Thyroid gland (tissue), 4 donors: ENCODE measurements at regions not wholly inside any gene's neighbourhood (a gene's known extent, or its start where the extent isn't known, plus 50 kb on each side); places are given as distances from the start of the nearest gene placed in this dataset.
A peak's percentile ranks its signal among the peaks of the same experiment; 100 is the strongest.

Experiments
- DNase-seq, 2 donors: peaks; one replicate each; pipeline ENCODE4 v3.0.0-alpha.2; 2019
- H3K27ac ChIP-seq, 3 donors: fragments of 200-600 bp; sonication (generic); 1 replicate in 2 of 3; 2 replicates in 1 of 3; pipeline ENCODE4 v1.5.1; 2016 to 2019; ENCODE audit warnings: mild to moderate bottlenecking in 1 of 3, moderate library complexity in 1 of 3
- H3K27me3 ChIP-seq: fragments of 200-600 bp; sonication (generic); one replicate; pipeline ENCODE4 v1.5.1; 2019
- H3K36me3 ChIP-seq, 2 donors: fragments of 200-600 bp; sonication (generic); one replicate each; pipeline ENCODE4 v1.5.1; 2016 to 2019
- H3K4me1 ChIP-seq, 2 donors: fragments of 200-600 bp; sonication (generic); one replicate each; pipeline ENCODE4 v1.5.1; 2017 to 2019
- H3K4me3 ChIP-seq, 3 donors: fragments of 200-600 bp; sonication (generic); replicated peaks in 1 of 3; 1 replicate in 2 of 3; 2 replicates in 1 of 3; pipeline ENCODE4 v1.5.1; 2016; ENCODE audit warnings: mild to moderate bottlenecking in 1 of 3
- H3K9me3 ChIP-seq: fragments of 200-600 bp; sonication (generic); one replicate; pipeline ENCODE4 v1.5.1; 2017
- CTCF ChIP-seq, 6 experiments: fragments of 200-600 bp in 3 of 6; fragments of 450-650 bp in 3 of 6; sonication (generic) in 3 of 6; IDR thresholded peaks; one replicate each; pipeline ENCODE4 v1.5.1; 2016 to 2019; ENCODE audit warnings: antibody characterized with exemption in 6 of 6, mild to moderate bottlenecking in 2 of 6, inconsistent platforms in 1 of 6, moderate library complexity in 1 of 6
- POLR2A ChIP-seq, 2 donors: fragments of 450-650 bp; IDR thresholded peaks; one replicate each; pipeline ENCODE4 v1.6.1; 2017; ENCODE audit warnings: antibody characterized with exemption in 2 of 2, mild to moderate bottlenecking in 2 of 2, moderate library complexity in 1 of 2
- WGBS, 2 donors: methylation state at CpG; one replicate each; pipeline ENCODE4 v1.1.5; 2017; 5-methylcytosine and 5-hydroxymethylcytosine counted together
- intact Hi-C: fragments of 100-400 bp; cut with DNase I; formaldehyde crosslinking; loops from one replicate; pipeline ENCODE4 v1.15.1; 2023

- Histone ChIP-seq H3K9me3 (no peaks in the 10 kb centered on the region), H3K4me1 (peaks cover 30 to 35% of the 10 kb centered on the region in 2 donors), H3K4me3 (no peak overlapping the region), H3K27ac (peak overlapping the region in 2 of 3 donors; percentile 41 to 50), H3K27me3 (no peaks in the 10 kb centered on the region), H3K36me3 (no peaks in the 10 kb centered on the region)
- WGBS, 2 donors = 22 to 36% methylated on average over 4 of the region's 4 CpGs
- no peak for DNase-seq
- TF ChIP-seq POLR2A (IDR thresholded peaks at IDR 0.05) (no peak), CTCF (IDR thresholded peaks at IDR 0.05) (no peak)
- intact Hi-C loops = no loop called here
Measured at GRCh38 chr7:119712886-119713462, 560.0 kb upstream of the KCND2 start.

GRCh38 chr7:119713606-119714005, 559.4 kb upstream of the KCND2 start:
- Histone ChIP-seq H3K36me3 (no peaks in the 10 kb centered on the region), H3K4me1 (peaks cover 24 to 35% of the 10 kb centered on the region in 2 donors), H3K4me3 (no peak overlapping the region), H3K9me3 (no peaks in the 10 kb centered on the region), H3K27ac (peak overlapping the region in 2 of 3 donors; percentile 41 to 50), H3K27me3 (no peaks in the 10 kb centered on the region)
- intact Hi-C loops = no loop called here
- no peak for DNase-seq
- 88 to 89% methylated on average over 7 of the region's 7 CpGs for WGBS, 2 donors
- TF ChIP-seq CTCF (IDR thresholded peaks at IDR 0.05) (no peak), POLR2A (IDR thresholded peaks at IDR 0.05) (no peak)

DNA sequence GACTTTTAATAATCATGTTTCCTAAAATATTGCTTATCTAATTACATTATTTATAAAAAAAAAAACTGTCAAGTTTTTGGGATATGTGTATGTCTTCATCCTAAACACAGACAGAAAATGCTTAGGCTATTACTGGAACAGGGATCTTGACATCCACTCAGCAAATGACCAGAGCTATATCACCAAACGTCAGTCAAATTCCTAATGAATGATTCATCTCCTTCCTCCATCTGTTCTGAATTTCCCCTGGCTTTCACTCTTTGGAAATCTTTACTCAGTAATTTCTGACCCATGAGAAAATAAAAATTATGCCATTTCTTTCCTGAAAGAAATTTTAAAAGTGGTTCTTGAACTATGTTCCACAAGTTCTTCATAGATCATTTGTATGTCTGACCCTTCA, 552.4 kb upstream of the KCND2 start:
- H3K36me3 ChIP-seq = no peaks in the 10 kb centered on the region
- no peak for TF ChIP-seq POLR2A (IDR thresholded peaks at IDR 0.05)
- TF ChIP-seq CTCF (IDR thresholded peaks at IDR 0.05) = no peak
- DNase-seq = no peak
- H3K4me1 ChIP-seq = no peaks in the 10 kb centered on the region
- H3K27ac ChIP-seq = no peak overlapping the region
- intact Hi-C loops = no loop called here
- no peak overlapping the region for H3K4me3 ChIP-seq
- no peaks in the 10 kb centered on the region for H3K27me3 ChIP-seq
- H3K9me3 ChIP-seq = no peaks in the 10 kb centered on the region
- 19 to 44% methylated on average over 1 of the region's 1 CpG for WGBS, 2 donors

DNA sequence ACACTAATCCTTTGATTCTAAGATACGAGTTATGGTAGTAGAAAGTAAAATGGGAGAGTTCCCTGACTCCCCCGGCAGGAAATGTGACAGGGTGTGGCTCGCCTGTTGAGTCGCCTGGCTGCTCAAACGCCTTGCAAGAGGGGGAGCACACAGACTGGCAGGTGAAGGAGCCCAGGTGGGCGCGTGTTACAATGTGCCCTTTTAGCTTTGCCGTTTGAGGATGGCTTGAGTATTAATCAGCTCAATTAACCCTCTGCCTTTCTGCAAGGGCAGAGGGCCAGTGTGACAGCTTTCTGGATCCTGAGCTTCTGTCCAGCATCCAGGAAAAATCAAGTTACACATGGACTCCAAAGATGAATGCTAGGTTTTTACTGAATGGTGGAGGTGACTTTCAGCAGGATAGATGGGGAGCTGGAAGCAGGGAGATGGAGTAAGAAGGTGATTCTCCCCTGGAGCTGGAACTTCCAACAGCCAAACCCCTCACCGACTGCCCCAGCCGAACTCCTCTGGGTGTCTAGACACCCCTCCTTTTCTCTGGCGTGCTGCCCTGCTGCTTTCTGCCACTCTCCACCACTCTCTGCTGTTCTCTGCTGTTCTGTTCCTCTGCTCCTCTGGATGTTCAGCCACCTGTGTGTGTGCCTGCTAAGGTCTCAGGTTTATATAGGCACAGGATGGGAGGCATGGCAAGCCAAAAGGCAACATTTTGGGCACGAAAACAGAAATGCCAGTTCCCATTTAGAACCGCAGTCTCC, 548.8 kb upstream of the KCND2 start:
- no peaks in the 10 kb centered on the region for H3K9me3 ChIP-seq
- 76 to 79% methylated on average over 13 of the region's 13 CpGs for WGBS, 2 donors
- H3K27me3 ChIP-seq = no peaks in the 10 kb centered on the region
- no peaks in the 10 kb centered on the region for H3K4me1 ChIP-seq
- TF ChIP-seq POLR2A (IDR thresholded peaks at IDR 0.05) (no peak), CTCF (IDR thresholded peaks at IDR 0.05) (no peak)
- DNase-seq = no peak
- no peaks in the 10 kb centered on the region for H3K36me3 ChIP-seq
- no peak overlapping the region for H3K27ac ChIP-seq
- intact Hi-C loops = no loop called here
- H3K4me3 ChIP-seq = no peak overlapping the region

DNA sequence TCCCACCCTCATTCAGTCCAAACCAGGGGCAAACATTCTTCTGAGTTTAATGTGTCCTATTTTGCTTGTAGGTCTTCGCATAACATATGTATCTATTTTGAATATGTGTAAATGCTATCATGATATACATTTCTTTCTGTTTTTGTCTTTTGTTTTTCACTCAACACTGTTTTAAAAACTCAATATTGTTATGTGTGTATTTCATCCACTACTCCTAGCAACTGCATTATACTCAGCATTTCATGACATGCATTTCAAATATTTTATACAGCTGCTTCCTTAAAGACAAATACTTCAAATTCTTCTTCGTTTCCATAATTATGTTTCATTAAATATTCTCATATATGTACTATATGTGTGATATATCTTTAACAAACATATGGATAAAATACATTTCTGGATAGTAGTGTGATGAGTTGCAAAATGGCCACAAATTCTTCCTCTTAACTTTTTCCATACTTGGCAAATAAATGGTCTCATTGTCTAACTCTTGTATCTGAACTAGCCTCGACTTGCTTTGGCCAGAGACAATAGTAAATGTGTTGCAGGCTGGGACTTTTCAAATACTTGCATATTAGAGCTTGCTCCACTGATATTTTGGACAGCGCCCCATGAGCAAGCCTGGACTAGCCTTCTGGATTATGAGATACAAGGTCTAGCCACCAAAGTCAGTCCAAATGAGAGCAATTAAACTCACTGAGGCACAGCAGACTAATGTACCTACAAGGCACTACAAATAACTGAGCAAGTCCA, 539.7 kb upstream of the KCND2 start:
- H3K36me3 ChIP-seq = no peaks in the 10 kb centered on the region
- no peak overlapping the region for H3K27ac ChIP-seq
- no peaks in the 10 kb centered on the region for H3K27me3 ChIP-seq
- H3K4me3 ChIP-seq = no peak overlapping the region
- TF ChIP-seq CTCF (IDR thresholded peaks at IDR 0.05) (no peak), POLR2A (IDR thresholded peaks at IDR 0.05) (no peak)
- DNase-seq = no peak
- intact Hi-C loops = no loop called here
- no peaks in the 10 kb centered on the region for H3K9me3 ChIP-seq
- WGBS, 2 donors = 78 to 79% methylated on average over 4 of the region's 4 CpGs
- H3K4me1 ChIP-seq = no peaks in the 10 kb centered on the region
